ENCODE measurements at regions not wholly inside any gene's neighbourhood (a gene's known extent, or its start where the extent isn't known, plus 50 kb on each side); places are given as distances from the start of the nearest gene placed in this dataset.

DNA sequence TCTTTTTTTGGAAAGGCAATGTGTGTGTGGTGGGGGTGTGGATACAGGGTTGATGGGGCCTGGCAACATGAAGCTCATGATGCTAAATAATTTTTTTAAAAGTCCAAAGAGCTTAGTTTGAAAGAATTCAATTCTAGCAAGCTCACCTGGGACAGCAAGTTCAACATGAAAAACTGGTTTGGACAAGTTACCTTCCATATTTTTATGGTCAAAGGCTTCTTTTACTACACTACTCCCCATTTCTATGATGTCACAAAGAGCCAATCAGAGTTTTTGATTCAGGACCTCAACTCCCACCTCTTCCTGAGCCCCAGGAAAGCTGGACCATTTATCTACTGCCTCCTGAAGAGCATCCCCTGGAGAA is 66.1 kb upstream of the CTNNBL1 start:
- ChIA-PET POLR2A (no interaction called here), CTCF (interaction anchor here (1.0 kb wide), 1 partner anchor 678 kb away, joined by 4 read pairs; no protein-coding TSS in a partner anchor)
- Histone ChIP-seq H3K27ac (ENCODE audit: insufficient read depth, low read depth, low read length) (no peak overlapping the region), H3K9ac (replicated peaks; ENCODE audit: extremely low read depth, insufficient read depth, low read length) (no peak overlapping the region), H3K79me2 (ENCODE audit: control insufficient read depth, insufficient read depth, low read length) (no peaks in the 10 kb centered on the region), H3K9me1 (replicated peaks; ENCODE audit: control insufficient read depth, extremely low read depth, insufficient read depth, low read length) (no peaks in the 10 kb centered on the region), H3K4me1 (ENCODE audit: control insufficient read depth, extremely low read depth, insufficient read depth, low read length) (no peaks in the 10 kb centered on the region), H3K27me3 (ENCODE audit: control insufficient read depth in 2 of 2, insufficient read depth in 2 of 2, low read length in 2 of 2) (peaks cover 2 to 6% of the 10 kb centered on the region in 2 experiments), H3K4me3 (replicated peaks in 1 of 3; ENCODE audit: insufficient read depth in 1 of 3, low read depth in 1 of 3, low read length in 3 of 3) (no peak overlapping the region), H3K4me2 (ENCODE audit: insufficient read depth, low read length) (no peak overlapping the region), H2AFZ (ENCODE audit: low read depth, low read length) (no peak overlapping the region), H3K9me3 (replicated peaks; ENCODE audit: control insufficient read depth, insufficient read depth, low read length) (no peaks in the 10 kb centered on the region), H3K36me3 (ENCODE audit: control insufficient read depth in 2 of 2, extremely low read depth in 1 of 2, insufficient read depth in 2 of 2, low read length in 2 of 2) (no peaks in the 10 kb centered on the region), H4K20me1 (replicated peaks; ENCODE audit: control insufficient read depth, extremely low read depth, insufficient read depth, low read length) (no peaks in the 10 kb centered on the region)
- no TSS peak for BruUV-seq (replicated peaks)
- TF ChIP-seq POLR2A (IDR thresholded peaks at IDR 0.05; ENCODE audit: low read depth, low read length) (no peak), JUN (IDR thresholded peaks at IDR 0.05; ENCODE audit: borderline replicate concordance, insufficient read depth, insufficient read length, low read depth) (no peak), EZH2 (IDR thresholded peaks at IDR 0.05; ENCODE audit: borderline replicate concordance, low read depth, low read length, severe bottlenecking) (no peak), FOS (IDR thresholded peaks at IDR 0.05; ENCODE audit: borderline replicate concordance, insufficient read depth, low read length) (no peak), POLR2AphosphoS5 (IDR thresholded peaks at IDR 0.05; ENCODE audit: insufficient read depth, low read depth, low read length) (no peak)
- dilution Hi-C loops (cut with MboI; ENCODE audit: extremely low pct_ligation_motif_present, low sequenced_read_pairs), result no loop called here
- intact Hi-C loops (cut with micrococcal nuclease), result no loop called here
- FAIRE-seq, result no peak
- DNase-seq (ENCODE audit: low read depth, low spot score), result no peak

DNA sequence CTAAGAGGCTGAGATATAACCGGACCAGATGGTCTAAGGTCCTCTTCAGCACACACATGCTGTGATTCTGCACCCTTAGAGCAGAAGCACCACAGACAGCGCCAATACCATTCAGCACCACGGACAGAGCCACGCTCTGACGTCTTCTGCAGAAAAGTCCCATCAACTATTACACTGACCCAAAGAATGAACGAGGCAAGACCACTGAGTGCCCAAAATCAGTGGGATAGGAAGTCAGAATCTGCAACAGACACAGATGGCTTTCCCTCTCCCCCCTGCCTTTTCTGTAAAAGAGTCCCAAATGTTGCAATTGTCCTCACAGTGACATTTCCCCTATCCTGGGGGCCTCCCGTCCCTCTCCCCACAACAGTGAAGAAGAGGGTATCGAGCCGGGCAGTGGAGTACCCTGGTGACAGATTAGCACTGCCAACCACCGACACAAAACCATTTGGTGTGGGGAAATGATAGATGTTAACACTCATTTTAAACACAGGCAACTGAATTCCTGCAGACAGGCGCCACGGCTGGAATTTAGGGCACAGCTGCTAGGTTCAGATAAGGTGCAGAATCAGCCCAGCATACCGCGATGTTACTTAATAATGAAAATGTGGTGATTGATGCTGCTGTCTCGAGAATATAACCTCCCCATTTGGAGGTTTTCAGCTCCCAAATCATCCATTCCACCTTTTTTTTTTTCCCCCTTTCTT is 66.6 kb upstream of the CTNNBL1 start:
- Histone ChIP-seq H3K27ac (ENCODE audit: insufficient read depth, low read depth, low read length) (no peak overlapping the region), H4K20me1 (replicated peaks; ENCODE audit: control insufficient read depth, extremely low read depth, insufficient read depth, low read length) (no peaks in the 10 kb centered on the region), H3K9me1 (replicated peaks; ENCODE audit: control insufficient read depth, extremely low read depth, insufficient read depth, low read length) (no peaks in the 10 kb centered on the region), H3K4me2 (ENCODE audit: insufficient read depth, low read length) (no peak overlapping the region), H3K27me3 (ENCODE audit: control insufficient read depth in 2 of 2, insufficient read depth in 2 of 2, low read length in 2 of 2) (peaks cover 2 to 6% of the 10 kb centered on the region in 2 experiments), H2AFZ (ENCODE audit: low read depth, low read length) (no peak overlapping the region), H3K9ac (replicated peaks; ENCODE audit: extremely low read depth, insufficient read depth, low read length) (no peak overlapping the region), H3K36me3 (ENCODE audit: control insufficient read depth in 2 of 2, extremely low read depth in 1 of 2, insufficient read depth in 2 of 2, low read length in 2 of 2) (no peaks in the 10 kb centered on the region), H3K4me3 (replicated peaks in 1 of 3; ENCODE audit: insufficient read depth in 1 of 3, low read depth in 1 of 3, low read length in 3 of 3) (no peak overlapping the region), H3K79me2 (ENCODE audit: control insufficient read depth, insufficient read depth, low read length) (no peaks in the 10 kb centered on the region), H3K9me3 (replicated peaks; ENCODE audit: control insufficient read depth, insufficient read depth, low read length) (no peaks in the 10 kb centered on the region), H3K4me1 (ENCODE audit: control insufficient read depth, extremely low read depth, insufficient read depth, low read length) (no peaks in the 10 kb centered on the region)
- ChIA-PET CTCF (interaction anchor here (1.0 kb wide), 1 partner anchor 678 kb away, joined by 4 read pairs; no protein-coding TSS in a partner anchor), POLR2A (no interaction called here)
- intact Hi-C loops (cut with micrococcal nuclease), result no loop called here
- peak; percentile 72 for FAIRE-seq
- DNase-seq (ENCODE audit: low read depth, low spot score), result peak; percentile 52
- TF ChIP-seq POLR2A (IDR thresholded peaks at IDR 0.05; ENCODE audit: low read depth, low read length) (no peak), FOS (IDR thresholded peaks at IDR 0.05; ENCODE audit: borderline replicate concordance, insufficient read depth, low read length) (no peak), POLR2AphosphoS5 (IDR thresholded peaks at IDR 0.05; ENCODE audit: insufficient read depth, low read depth, low read length) (no peak), MYC (IDR thresholded peaks at IDR 0.05; ENCODE audit: low read depth, low read length) (no peak)
- TF ChIP-seq, protein P1, sequence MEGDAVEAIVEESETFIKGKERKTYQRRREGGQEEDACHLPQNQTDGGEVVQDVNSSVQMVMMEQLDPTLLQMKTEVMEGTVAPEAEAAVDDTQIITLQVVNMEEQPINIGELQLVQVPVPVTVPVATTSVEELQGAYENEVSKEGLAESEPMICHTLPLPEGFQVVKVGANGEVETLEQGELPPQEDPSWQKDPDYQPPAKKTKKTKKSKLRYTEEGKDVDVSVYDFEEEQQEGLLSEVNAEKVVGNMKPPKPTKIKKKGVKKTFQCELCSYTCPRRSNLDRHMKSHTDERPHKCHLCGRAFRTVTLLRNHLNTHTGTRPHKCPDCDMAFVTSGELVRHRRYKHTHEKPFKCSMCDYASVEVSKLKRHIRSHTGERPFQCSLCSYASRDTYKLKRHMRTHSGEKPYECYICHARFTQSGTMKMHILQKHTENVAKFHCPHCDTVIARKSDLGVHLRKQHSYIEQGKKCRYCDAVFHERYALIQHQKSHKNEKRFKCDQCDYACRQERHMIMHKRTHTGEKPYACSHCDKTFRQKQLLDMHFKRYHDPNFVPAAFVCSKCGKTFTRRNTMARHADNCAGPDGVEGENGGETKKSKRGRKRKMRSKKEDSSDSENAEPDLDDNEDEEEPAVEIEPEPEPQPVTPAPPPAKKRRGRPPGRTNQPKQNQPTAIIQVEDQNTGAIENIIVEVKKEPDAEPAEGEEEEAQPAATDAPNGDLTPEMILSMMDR (IDR thresholded peaks at IDR 0.05; ENCODE audit: extremely low read depth in 1 of 2, insufficient read depth in 1 of 2, low read depth in 1 of 2, low read length in 2 of 2), result no peak
- dilution Hi-C loops (cut with MboI; ENCODE audit: extremely low pct_ligation_motif_present, low sequenced_read_pairs), result no loop called here
- BruUV-seq (replicated peaks), result no TSS peak
